ENCODE measurements at regions not wholly inside any gene's neighbourhood (a gene's known extent, or its start where the extent isn't known, plus 50 kb on each side); places are given as distances from the start of the nearest gene placed in this dataset.

GRCh38 chr13:65744836-65745235 lies 1485.3 kb downstream of the PCDH9 start (continued):
- TF ChIP-seq, protein P1, sequence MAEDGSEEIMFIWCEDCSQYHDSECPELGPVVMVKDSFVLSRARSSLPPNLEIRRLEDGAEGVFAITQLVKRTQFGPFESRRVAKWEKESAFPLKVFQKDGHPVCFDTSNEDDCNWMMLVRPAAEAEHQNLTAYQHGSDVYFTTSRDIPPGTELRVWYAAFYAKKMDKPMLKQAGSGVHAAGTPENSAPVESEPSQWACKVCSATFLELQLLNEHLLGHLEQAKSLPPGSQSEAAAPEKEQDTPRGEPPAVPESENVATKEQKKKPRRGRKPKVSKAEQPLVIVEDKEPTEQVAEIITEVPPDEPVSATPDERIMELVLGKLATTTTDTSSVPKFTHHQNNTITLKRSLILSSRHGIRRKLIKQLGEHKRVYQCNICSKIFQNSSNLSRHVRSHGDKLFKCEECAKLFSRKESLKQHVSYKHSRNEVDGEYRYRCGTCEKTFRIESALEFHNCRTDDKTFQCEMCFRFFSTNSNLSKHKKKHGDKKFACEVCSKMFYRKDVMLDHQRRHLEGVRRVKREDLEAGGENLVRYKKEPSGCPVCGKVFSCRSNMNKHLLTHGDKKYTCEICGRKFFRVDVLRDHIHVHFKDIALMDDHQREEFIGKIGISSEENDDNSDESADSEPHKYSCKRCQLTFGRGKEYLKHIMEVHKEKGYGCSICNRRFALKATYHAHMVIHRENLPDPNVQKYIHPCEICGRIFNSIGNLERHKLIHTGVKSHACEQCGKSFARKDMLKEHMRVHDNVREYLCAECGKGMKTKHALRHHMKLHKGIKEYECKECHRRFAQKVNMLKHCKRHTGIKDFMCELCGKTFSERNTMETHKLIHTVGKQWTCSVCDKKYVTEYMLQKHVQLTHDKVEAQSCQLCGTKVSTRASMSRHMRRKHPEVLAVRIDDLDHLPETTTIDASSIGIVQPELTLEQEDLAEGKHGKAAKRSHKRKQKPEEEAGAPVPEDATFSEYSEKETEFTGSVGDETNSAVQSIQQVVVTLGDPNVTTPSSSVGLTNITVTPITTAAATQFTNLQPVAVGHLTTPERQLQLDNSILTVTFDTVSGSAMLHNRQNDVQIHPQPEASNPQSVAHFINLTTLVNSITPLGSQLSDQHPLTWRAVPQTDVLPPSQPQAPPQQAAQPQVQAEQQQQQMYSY (CRISPR knock-in tag; IDR thresholded peaks at IDR 0.05): no peak

DNA sequence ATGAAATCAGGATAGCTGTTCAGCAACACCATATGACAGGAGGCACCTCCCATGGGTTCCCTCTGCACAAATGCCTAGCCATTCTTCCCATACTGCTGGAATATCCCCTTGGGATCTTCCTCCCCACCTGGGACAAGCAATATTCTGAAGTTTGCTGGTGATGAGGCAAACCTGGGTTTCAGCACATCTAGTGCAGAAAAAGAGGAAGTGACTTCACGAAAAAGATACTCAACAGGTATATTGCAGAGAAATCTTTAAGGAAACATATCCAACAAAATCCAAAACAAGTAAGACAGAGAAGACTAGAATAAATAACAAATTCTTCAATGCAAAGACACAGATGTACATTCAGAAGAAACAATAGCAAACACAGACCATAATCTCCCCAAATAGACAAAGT lies 1497.0 kb downstream of the PCDH9 start:
- ChIA-PET POLR2A (no interaction called here), CTCF (no interaction called here)
- Mint-ChIP-seq H3K4me3 (no peak overlapping the region), H3K9me3 (peaks cover 36% of the 10 kb centered on the region), H3K36me3 (no peaks in the 10 kb centered on the region), H3K27ac (no peak overlapping the region), H3K4me1 (0 out of 2 replicates have a peak, but pooled peaks cover 3% of the 10 kb centered on the region), H3K27me3 (ENCODE audit: low read depth) (no peaks in the 10 kb centered on the region)
- TF ChIP-seq, protein P1 (CRISPR knock-in tag; IDR thresholded peaks at IDR 0.05): no peak
- TF ChIP-seq, protein P2, sequence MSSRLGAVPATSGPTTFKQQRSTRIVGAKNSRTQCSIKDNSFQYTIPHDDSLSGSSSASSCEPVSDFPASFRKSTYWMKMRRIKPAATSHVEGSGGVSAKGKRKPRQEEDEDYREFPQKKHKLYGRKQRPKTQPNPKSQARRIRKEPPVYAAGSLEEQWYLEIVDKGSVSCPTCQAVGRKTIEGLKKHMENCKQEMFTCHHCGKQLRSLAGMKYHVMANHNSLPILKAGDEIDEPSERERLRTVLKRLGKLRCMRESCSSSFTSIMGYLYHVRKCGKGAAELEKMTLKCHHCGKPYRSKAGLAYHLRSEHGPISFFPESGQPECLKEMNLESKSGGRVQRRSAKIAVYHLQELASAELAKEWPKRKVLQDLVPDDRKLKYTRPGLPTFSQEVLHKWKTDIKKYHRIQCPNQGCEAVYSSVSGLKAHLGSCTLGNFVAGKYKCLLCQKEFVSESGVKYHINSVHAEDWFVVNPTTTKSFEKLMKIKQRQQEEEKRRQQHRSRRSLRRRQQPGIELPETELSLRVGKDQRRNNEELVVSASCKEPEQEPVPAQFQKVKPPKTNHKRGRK (CRISPR knock-in tag; IDR thresholded peaks at IDR 0.05; ENCODE audit: borderline replicate concordance): no peak
- TF ChIP-seq GRHL2 (CRISPR knock-in tag; IDR thresholded peaks at IDR 0.05; ENCODE audit: insufficient replicate concordance, severe bottlenecking): no peak
- TF ChIP-seq TP53 (CRISPR knock-in tag; IDR thresholded peaks at IDR 0.05): no peak
- TF ChIP-seq SOX15 (CRISPR knock-in tag; IDR thresholded peaks at IDR 0.05): no peak
- no peak for TF ChIP-seq HMGXB4 (CRISPR knock-in tag; IDR thresholded peaks at IDR 0.05)
- ATAC-seq (no peak), DNase-seq (ENCODE audit: low spot score) (no peak)

DNA sequence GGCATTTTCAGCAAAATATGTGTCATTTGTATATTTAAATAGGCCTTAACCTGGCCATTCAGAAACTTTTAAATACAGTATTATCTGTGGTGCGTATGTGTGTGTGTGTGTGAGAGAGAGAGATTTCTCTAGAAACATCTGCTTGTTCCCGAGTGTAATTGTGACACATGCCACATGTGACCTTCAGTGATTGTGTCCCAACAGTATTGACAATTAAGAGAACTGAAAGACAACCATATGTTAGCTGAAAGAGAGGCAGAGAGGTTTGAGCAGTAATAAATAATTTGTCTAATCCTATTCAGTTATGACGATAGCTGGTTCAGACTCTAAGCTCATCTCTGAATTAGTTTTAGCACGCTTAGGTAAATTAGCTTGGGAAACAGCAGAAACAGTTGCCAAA lies 1503.1 kb downstream of the PCDH9 start:
- H3K4me3 Mint-ChIP-seq: no peak overlapping the region
- ChIA-PET CTCF (no interaction called here), POLR2A (no interaction called here)
- no peaks in the 10 kb centered on the region for H3K27me3 Mint-ChIP-seq (ENCODE audit: low read depth)
- H3K9me3 Mint-ChIP-seq: no peaks in the 10 kb centered on the region
- no peaks in the 10 kb centered on the region for H3K36me3 Mint-ChIP-seq
- no peak for ATAC-seq
- no peaks in the 10 kb centered on the region for H3K4me1 Mint-ChIP-seq
- DNase-seq (ENCODE audit: low spot score): no peak
- H3K27ac Mint-ChIP-seq: no peak overlapping the region
- TF ChIP-seq, protein P1 (CRISPR knock-in tag; IDR thresholded peaks at IDR 0.05): no peak
- TF ChIP-seq ATF1 (CRISPR knock-in tag; IDR thresholded peaks at IDR 0.05) (no peak), PREB (CRISPR knock-in tag; IDR thresholded peaks at IDR 0.05; ENCODE audit: borderline replicate concordance) (no peak), MYBL2 (CRISPR knock-in tag; IDR thresholded peaks at IDR 0.05) (no peak), CREB1 (CRISPR knock-in tag; IDR thresholded peaks at IDR 0.05) (no peak)
- TF ChIP-seq, protein P3, sequence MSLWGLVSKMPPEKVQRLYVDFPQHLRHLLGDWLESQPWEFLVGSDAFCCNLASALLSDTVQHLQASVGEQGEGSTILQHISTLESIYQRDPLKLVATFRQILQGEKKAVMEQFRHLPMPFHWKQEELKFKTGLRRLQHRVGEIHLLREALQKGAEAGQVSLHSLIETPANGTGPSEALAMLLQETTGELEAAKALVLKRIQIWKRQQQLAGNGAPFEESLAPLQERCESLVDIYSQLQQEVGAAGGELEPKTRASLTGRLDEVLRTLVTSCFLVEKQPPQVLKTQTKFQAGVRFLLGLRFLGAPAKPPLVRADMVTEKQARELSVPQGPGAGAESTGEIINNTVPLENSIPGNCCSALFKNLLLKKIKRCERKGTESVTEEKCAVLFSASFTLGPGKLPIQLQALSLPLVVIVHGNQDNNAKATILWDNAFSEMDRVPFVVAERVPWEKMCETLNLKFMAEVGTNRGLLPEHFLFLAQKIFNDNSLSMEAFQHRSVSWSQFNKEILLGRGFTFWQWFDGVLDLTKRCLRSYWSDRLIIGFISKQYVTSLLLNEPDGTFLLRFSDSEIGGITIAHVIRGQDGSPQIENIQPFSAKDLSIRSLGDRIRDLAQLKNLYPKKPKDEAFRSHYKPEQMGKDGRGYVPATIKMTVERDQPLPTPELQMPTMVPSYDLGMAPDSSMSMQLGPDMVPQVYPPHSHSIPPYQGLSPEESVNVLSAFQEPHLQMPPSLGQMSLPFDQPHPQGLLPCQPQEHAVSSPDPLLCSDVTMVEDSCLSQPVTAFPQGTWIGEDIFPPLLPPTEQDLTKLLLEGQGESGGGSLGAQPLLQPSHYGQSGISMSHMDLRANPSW (CRISPR knock-in tag; conservative IDR thresholded peaks at IDR 0.05; ENCODE audit: low read depth): no peak
